Astrocyte (in vitro differentiated cells and primary cell): ENCODE measurements at regions not wholly inside any gene's neighbourhood (a gene's known extent, or its start where the extent isn't known, plus 50 kb on each side); places are given as distances from the start of the nearest gene placed in this dataset.

Experiments used
- DNase-seq: peaks from one replicate; pipeline ENCODE4 v3.0.0-alpha.2; 2010; ENCODE audit warnings: low read depth
- FAIRE-seq: peaks from 2 replicates; lab custom pipeline; 2011; peaks lifted over from hg19 to GRCh38; lab: Jason Lieb, UNC
- H2AFZ ChIP-seq: 2 replicates; pipeline ENCODE4 v1.6.0; 2012; ENCODE audit warnings: low read depth, low read length, inconsistent platforms
- H3K27ac ChIP-seq: 2 replicates; pipeline ENCODE4 v1.5.1; 2011; ENCODE audit warnings: low read depth, low read length, inconsistent platforms
- H3K27me3 ChIP-seq: 2 replicates; pipeline ENCODE4 v1.6.0; 2011; ENCODE audit warnings: low read length, inconsistent platforms; ENCODE audit not compliant: insufficient read depth
- H3K36me3 ChIP-seq: 2 replicates; pipeline ENCODE4 v1.5.1; 2011; ENCODE audit warnings: low read length, inconsistent platforms; ENCODE audit not compliant: insufficient read depth
- H3K4me1 ChIP-seq: 2 replicates; pipeline ENCODE4 v1.5.1; 2011; ENCODE audit warnings: low read length, inconsistent platforms; ENCODE audit not compliant: insufficient read depth
- H3K4me2 ChIP-seq: 2 replicates; pipeline ENCODE4 v1.6.0; 2012; ENCODE audit warnings: low read length, inconsistent platforms
- H3K4me3 ChIP-seq: 2 replicates; pipeline ENCODE4 v1.5.1; 2011; ENCODE audit warnings: low read depth, mild to moderate bottlenecking, low read length, inconsistent platforms; ENCODE audit not compliant: insufficient read depth
- H3K79me2 ChIP-seq: 2 replicates; pipeline ENCODE4 v1.6.0; 2012; ENCODE audit warnings: mild to moderate bottlenecking, low read length, inconsistent platforms; ENCODE audit not compliant: insufficient read depth
- H3K9ac ChIP-seq: 2 replicates; pipeline ENCODE4 v1.6.0; 2012; ENCODE audit warnings: mild to moderate bottlenecking, low read length, inconsistent platforms
- H3K9me3 ChIP-seq: 2 replicates; pipeline ENCODE4 v1.5.1; 2012; ENCODE audit warnings: low read depth, mild to moderate bottlenecking, low read length, inconsistent platforms; ENCODE audit not compliant: insufficient read depth
- H4K20me1 ChIP-seq: 2 replicates; pipeline ENCODE4 v1.6.0; 2012; ENCODE audit warnings: low read length, inconsistent platforms; ENCODE audit not compliant: insufficient read depth
- H3K27ac Mint-ChIP-seq: one replicate; pipeline ENCODE4 v1.8.0; 2021; ENCODE audit warnings: mild to moderate bottlenecking, mixed read lengths; ENCODE audit not compliant: unreplicated experiment
- H3K27me3 Mint-ChIP-seq: one replicate; pipeline ENCODE4 v1.8.0; 2021; ENCODE audit warnings: low read depth, mixed read lengths; ENCODE audit not compliant: unreplicated experiment
- H3K36me3 Mint-ChIP-seq: one replicate; pipeline ENCODE4 v1.8.0; 2021; ENCODE audit warnings: low read depth, mixed read lengths; ENCODE audit not compliant: unreplicated experiment
- H3K4me1 Mint-ChIP-seq: one replicate; pipeline ENCODE4 v1.8.0; 2021; ENCODE audit warnings: low read depth, mixed read lengths; ENCODE audit not compliant: unreplicated experiment
- H3K4me3 Mint-ChIP-seq: one replicate; pipeline ENCODE4 v1.8.0; 2021; ENCODE audit warnings: mild to moderate bottlenecking, moderate library complexity, mixed read lengths; ENCODE audit not compliant: unreplicated experiment
- H3K9me3 Mint-ChIP-seq: one replicate; pipeline ENCODE4 v1.8.0; 2021; ENCODE audit warnings: mild to moderate bottlenecking, mixed read lengths; ENCODE audit not compliant: unreplicated experiment
- CTCF ChIP-seq: IDR thresholded peaks from 2 replicates; pipeline ENCODE4 v1.5.1; 2011; ENCODE audit warnings: low read depth, mild to moderate bottlenecking, inconsistent platforms, low read length, moderate library complexity; ENCODE audit not compliant: insufficient read depth
- EZH2 ChIP-seq: IDR thresholded peaks from 2 replicates; pipeline ENCODE4 v1.6.1; 2012; ENCODE audit warnings: mild to moderate bottlenecking, low read length, inconsistent platforms; ENCODE audit not compliant: insufficient read depth

- Mint-ChIP-seq H3K36me3 (peaks cover 2% of the 10 kb centered on the region), H3K9me3 (peaks cover 8% of the 10 kb centered on the region), H3K4me3 (peak overlapping the region; percentile 60), H3K4me1 (peaks cover 23% of the 10 kb centered on the region), H3K27me3 (peaks cover 27% of the 10 kb centered on the region), H3K27ac (no peak overlapping the region)
- peak overlapping the region; percentile 92 for H3K4me2 ChIP-seq
- peaks cover 4% of the 10 kb centered on the region for H3K27me3 ChIP-seq
- FAIRE-seq (no peak), DNase-seq (no peak)
- no peaks in the 10 kb centered on the region for H3K9me3 ChIP-seq
- no peaks in the 10 kb centered on the region for H4K20me1 ChIP-seq
- no peak for TF ChIP-seq EZH2
- TF ChIP-seq CTCF, result no peak
- no peak overlapping the region for H3K27ac ChIP-seq
- no peaks in the 10 kb centered on the region for H3K36me3 ChIP-seq
- peak overlapping the region; percentile 65 for H3K4me3 ChIP-seq
- peak overlapping the region; percentile 98 for H2AFZ ChIP-seq
- H3K79me2 ChIP-seq, result no peaks in the 10 kb centered on the region
- H3K9ac ChIP-seq, result peak overlapping the region; percentile 57
- peaks cover 12% of the 10 kb centered on the region for H3K4me1 ChIP-seq
Observed at GRCh38 chr5:77852068-77852513, 76.0 kb upstream of the TBCA start.

- Histone ChIP-seq H3K79me2 (no peaks in the 10 kb centered on the region), H3K4me3 (peak overlapping the region; percentile 65), H3K9me3 (no peaks in the 10 kb centered on the region), H3K27ac (no peak overlapping the region), H3K4me2 (peak overlapping the region; percentile 92), H3K9ac (peak overlapping the region; percentile 57), H3K4me1 (peaks cover 12% of the 10 kb centered on the region), H4K20me1 (no peaks in the 10 kb centered on the region), H3K27me3 (peaks cover 9% of the 10 kb centered on the region), H3K36me3 (no peaks in the 10 kb centered on the region), H2AFZ (peak overlapping the region; percentile 98)
- peaks cover 2% of the 10 kb centered on the region for H3K36me3 Mint-ChIP-seq
- DNase-seq (no peak), FAIRE-seq (no peak)
- H3K27ac Mint-ChIP-seq, result peak overlapping the region; percentile 81
- TF ChIP-seq EZH2, result no peak
- TF ChIP-seq CTCF, result no peak
- peaks cover 8% of the 10 kb centered on the region for H3K9me3 Mint-ChIP-seq
- peaks cover 27% of the 10 kb centered on the region for H3K4me1 Mint-ChIP-seq
- peaks cover 31% of the 10 kb centered on the region for H3K27me3 Mint-ChIP-seq
- H3K4me3 Mint-ChIP-seq, result peak overlapping the region; percentile 83
Observed at GRCh38 chr5:77851176-77852067, 75.3 kb upstream of the TBCA start.
